H1 (cell line): ENCODE measurements at regions not wholly inside any gene's neighbourhood (a gene's known extent, or its start where the extent isn't known, plus 50 kb on each side); places are given as distances from the start of the nearest gene placed in this dataset.

ENCODE experiments used
- BRCA1 ChIP-seq: IDR thresholded peaks from 2 replicates; pipeline ENCODE4 v1.6.1; 2012; ENCODE audit warnings: low read depth, low read length, improper control_type of control experiment
- EP300 ChIP-seq, 2 experiments: IDR thresholded peaks; 1 replicate in 1 of 2; 2 replicates in 1 of 2; pipeline ENCODE4 v1.6.1; 2011 to 2012; ENCODE audit warnings: low read depth in 2 of 2, low read length in 2 of 2, mild to moderate bottlenecking in 2 of 2, borderline replicate concordance in 1 of 2, inconsistent platforms in 1 of 2, moderate library complexity in 1 of 2
- EZH2 ChIP-seq: fragments of 200-600 bp; sonication (generic); IDR thresholded peaks from 2 replicates; pipeline ENCODE4 v1.7.1; 2012; ENCODE audit warnings: low read depth, mild to moderate bottlenecking, moderate library complexity, low read length, inconsistent platforms; ENCODE audit not compliant: severe bottlenecking
- HDAC2 ChIP-seq, 2 experiments: fragments of 300-600 bp in 1 of 2; sonication (generic) in 1 of 2; IDR thresholded peaks; 2 replicates each; pipeline ENCODE4 v1.6.1; 2011 to 2012; ENCODE audit warnings: low read depth in 2 of 2, low read length in 2 of 2, mild to moderate bottlenecking in 2 of 2, moderate library complexity in 2 of 2, borderline replicate concordance in 1 of 2, inconsistent platforms in 1 of 2
- PHF8 ChIP-seq: fragments of 200-600 bp; sonication (generic); conservative IDR thresholded peaks from 2 replicates; pipeline ENCODE4 v1.7.1; 2012; ENCODE audit warnings: low read depth, mild to moderate bottlenecking, inconsistent platforms, low read length, moderate library complexity
- POLR2A ChIP-seq, 2 experiments: IDR thresholded peaks; 1 replicate in 1 of 2; 2 replicates in 1 of 2; pipeline ENCODE4 v1.6.1; 2011; ENCODE audit warnings: low read depth in 2 of 2, low read length in 2 of 2, mild to moderate bottlenecking in 2 of 2; ENCODE audit errors: control extremely low read depth in 1 of 2
- POLR2AphosphoS5 ChIP-seq: IDR thresholded peaks from 2 replicates; pipeline ENCODE4 v1.6.1; 2011; ENCODE audit warnings: low read depth, low read length
- POU5F1 ChIP-seq: IDR thresholded peaks from 2 replicates; pipeline ENCODE4 v1.6.1; 2011; ENCODE audit warnings: low read depth, mild to moderate bottlenecking, low read length, moderate library complexity
- RNF2 ChIP-seq: fragments of 200-900, 300-1000 bp; sonication (generic); IDR thresholded peaks from 2 replicates; pipeline ENCODE4 v1.7.1; 2016; ENCODE audit warnings: borderline replicate concordance, low read depth, mild to moderate bottlenecking, antibody characterized with exemption, low read length; ENCODE audit not compliant: poor library complexity, severe bottlenecking; ENCODE audit errors: missing control alignments
- SP1 ChIP-seq: IDR thresholded peaks from 2 replicates; pipeline ENCODE4 v1.6.1; 2011; ENCODE audit warnings: low read depth, low read length
- TAF1 ChIP-seq: IDR thresholded peaks from 2 replicates; pipeline ENCODE4 v1.6.1; 2011; ENCODE audit warnings: mild to moderate bottlenecking, low read depth, low read length
- YY1 ChIP-seq: IDR thresholded peaks from 2 replicates; pipeline ENCODE4 v1.6.1; 2011; ENCODE audit warnings: low read depth, mild to moderate bottlenecking, low read length
- TF ChIP-seq, protein P1 (sequence below), 3 experiments: IDR thresholded peaks; 1 replicate in 2 of 3; 2 replicates in 1 of 3; pipeline versions ENCODE4 v1.5.1 to v1.6.1; 2011; ENCODE audit warnings: low read length in 3 of 3, mild to moderate bottlenecking in 3 of 3, inconsistent platforms in 2 of 3, low read depth in 1 of 3, moderate library complexity in 1 of 3; ENCODE audit not compliant: insufficient read depth in 1 of 3; ENCODE audit errors: control extremely low read depth in 1 of 3
- TF ChIP-seq, protein P2 (sequence below): IDR thresholded peaks from 2 replicates; pipeline ENCODE4 v1.6.1; 2011; ENCODE audit warnings: low read length, improper control_type of control experiment

DNA sequence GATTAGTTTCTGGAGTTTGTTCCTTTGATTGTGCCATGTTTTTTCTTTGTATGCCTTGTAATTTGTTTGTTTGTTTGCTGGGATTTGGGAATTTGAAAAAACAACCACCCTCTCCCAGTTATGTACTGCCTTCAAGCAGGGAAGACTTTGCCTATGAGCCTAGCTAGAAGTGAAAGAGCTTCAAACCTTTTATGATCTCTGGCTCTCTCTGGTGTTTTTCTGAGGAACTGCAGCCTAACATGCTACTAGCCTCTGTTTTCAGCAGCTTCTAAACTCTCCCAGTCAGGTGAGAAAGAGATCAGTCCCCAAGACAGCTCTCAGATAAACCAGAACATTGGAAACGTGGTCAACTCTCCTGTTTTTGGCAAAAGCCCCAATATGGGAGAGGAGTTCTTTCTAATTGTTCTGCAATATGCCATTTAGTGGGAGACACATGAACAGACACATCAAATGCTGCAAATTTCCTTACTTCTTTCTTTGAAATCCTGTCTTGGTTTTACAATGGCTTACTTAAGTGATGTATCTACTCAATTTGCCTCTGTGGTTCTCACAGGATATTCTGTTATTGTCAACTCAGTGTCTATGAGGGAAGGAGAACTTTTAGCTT, 58.9 kb upstream of the SERINC1 start:
- TF ChIP-seq POLR2A (IDR thresholded peaks at IDR 0.05; ENCODE audit: control extremely low read depth in 1 of 2, low read depth in 2 of 2, low read length in 2 of 2), result no peak
- TF ChIP-seq POU5F1, result no peak
- TF ChIP-seq, protein P1, sequence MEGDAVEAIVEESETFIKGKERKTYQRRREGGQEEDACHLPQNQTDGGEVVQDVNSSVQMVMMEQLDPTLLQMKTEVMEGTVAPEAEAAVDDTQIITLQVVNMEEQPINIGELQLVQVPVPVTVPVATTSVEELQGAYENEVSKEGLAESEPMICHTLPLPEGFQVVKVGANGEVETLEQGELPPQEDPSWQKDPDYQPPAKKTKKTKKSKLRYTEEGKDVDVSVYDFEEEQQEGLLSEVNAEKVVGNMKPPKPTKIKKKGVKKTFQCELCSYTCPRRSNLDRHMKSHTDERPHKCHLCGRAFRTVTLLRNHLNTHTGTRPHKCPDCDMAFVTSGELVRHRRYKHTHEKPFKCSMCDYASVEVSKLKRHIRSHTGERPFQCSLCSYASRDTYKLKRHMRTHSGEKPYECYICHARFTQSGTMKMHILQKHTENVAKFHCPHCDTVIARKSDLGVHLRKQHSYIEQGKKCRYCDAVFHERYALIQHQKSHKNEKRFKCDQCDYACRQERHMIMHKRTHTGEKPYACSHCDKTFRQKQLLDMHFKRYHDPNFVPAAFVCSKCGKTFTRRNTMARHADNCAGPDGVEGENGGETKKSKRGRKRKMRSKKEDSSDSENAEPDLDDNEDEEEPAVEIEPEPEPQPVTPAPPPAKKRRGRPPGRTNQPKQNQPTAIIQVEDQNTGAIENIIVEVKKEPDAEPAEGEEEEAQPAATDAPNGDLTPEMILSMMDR (IDR thresholded peaks at IDR 0.05; ENCODE audit: control extremely low read depth in 1 of 3, insufficient read depth in 1 of 3, low read depth in 1 of 3, low read length in 3 of 3), result peak in 2 of 3 experiments; percentile 84 to 87; a peak in 3 of 4 replicates
- TF ChIP-seq RNF2, result no peak
- no peak for TF ChIP-seq SP1
- TF ChIP-seq POLR2AphosphoS5, result no peak
- no peak for TF ChIP-seq YY1
- TF ChIP-seq BRCA1, result no peak
- TF ChIP-seq TAF1, result no peak
- no peak for TF ChIP-seq PHF8
- TF ChIP-seq EP300 (IDR thresholded peaks at IDR 0.05; ENCODE audit: borderline replicate concordance in 1 of 2, low read depth in 2 of 2, low read length in 2 of 2), result no peak
- TF ChIP-seq EZH2, result no peak
- TF ChIP-seq, protein P2, sequence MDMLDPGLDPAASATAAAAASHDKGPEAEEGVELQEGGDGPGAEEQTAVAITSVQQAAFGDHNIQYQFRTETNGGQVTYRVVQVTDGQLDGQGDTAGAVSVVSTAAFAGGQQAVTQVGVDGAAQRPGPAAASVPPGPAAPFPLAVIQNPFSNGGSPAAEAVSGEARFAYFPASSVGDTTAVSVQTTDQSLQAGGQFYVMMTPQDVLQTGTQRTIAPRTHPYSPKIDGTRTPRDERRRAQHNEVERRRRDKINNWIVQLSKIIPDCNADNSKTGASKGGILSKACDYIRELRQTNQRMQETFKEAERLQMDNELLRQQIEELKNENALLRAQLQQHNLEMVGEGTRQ, result no peak
- no peak for TF ChIP-seq HDAC2 (IDR thresholded peaks at IDR 0.05; ENCODE audit: borderline replicate concordance in 1 of 2, low read depth in 2 of 2, low read length in 2 of 2)
